ENCODE measurements at regions not wholly inside any gene's neighbourhood (a gene's known extent, or its start where the extent isn't known, plus 50 kb on each side); places are given as distances from the start of the nearest gene placed in this dataset.
A peak's percentile ranks its signal among the peaks of the same experiment; 100 is the strongest.
"Not testable (repeated sequence)": the region's sequence is repeated elsewhere in the genome, so short reads cannot be mapped to it uniquely, and the experiment has no call there.

DNA sequence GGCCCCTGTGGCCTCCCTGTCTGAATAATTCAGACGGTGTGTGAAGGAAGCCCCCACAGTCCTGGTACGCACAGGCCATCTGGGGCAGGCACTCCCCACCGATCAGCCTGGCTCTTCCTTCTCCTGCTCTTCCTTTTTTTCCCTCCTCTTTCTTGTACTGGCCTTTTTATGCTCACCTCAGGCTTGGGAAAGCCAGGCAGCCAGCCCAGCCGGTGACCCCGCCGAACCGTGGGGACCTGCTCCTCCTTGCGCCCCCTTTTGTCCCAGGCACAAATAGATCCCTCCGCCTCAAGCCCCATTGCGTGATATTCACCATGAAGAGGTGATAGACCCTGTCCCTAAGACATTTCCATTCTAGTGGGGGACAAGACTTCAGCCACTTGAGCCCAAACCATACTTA lies 80.2 kb upstream of the BRD7 start:
- DNase-seq, result no peak

DNA sequence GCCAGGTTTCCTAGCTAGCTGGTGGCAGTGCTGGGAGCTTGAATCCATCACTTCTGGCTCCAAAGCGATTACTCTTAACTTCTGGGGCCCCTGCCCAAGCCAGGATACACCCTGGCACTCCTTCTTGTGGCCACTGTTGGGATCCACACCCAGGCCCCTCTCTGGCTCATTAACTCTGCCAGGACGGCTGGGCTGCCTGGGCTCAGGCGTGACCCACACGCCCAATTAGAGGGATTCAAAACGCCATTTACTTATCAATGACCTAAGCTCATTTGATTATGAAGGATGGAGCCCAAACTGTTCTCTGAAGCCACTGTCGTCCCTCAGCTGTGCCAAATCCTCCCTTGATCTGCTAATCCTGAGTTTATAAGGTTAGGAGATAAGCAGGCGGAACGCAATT lies 79.7 kb upstream of the BRD7 start:
- no peak for DNase-seq

DNA sequence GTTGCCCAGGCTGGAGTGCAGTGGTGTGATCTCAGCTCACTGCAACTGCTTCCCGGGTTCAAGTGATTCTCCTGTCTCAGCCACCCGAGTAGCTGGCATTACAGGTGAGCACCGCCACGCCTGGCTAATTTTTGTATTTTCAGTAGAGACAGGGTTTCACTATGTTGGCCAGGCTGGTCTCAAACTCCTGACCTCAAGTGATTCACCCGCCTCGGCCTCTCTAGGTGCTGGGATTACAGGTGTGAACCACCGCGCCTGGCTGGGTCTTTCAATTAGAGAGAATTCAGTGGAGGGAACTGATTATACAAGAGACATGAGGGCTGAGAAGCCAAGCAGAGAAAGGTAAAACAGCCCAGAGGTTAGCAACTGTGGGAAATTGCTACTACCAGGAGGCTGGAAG lies 78.6 kb upstream of the BRD7 start:
- not testable (repeated sequence) for DNase-seq

DNA sequence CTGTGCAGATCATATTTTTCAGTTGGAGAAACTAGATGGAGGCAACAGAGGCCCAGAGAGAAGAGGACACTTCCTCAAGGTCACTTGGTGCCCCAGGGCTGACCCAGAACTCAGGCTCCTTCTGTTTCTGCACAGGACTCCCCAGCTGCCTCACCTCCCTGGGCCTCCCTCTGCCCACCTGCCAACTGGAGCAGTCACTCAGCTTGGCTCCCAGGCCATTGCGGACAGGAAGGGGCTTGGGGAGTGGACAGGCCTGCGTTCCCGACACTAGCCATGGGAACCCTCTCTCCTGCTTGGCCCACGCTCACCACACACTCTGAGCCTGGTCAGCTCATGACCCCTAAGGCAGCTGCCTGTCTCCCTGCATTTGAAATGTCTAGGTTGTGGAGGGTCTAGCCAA lies 78.1 kb upstream of the BRD7 start:
- no peak for DNase-seq

DNA sequence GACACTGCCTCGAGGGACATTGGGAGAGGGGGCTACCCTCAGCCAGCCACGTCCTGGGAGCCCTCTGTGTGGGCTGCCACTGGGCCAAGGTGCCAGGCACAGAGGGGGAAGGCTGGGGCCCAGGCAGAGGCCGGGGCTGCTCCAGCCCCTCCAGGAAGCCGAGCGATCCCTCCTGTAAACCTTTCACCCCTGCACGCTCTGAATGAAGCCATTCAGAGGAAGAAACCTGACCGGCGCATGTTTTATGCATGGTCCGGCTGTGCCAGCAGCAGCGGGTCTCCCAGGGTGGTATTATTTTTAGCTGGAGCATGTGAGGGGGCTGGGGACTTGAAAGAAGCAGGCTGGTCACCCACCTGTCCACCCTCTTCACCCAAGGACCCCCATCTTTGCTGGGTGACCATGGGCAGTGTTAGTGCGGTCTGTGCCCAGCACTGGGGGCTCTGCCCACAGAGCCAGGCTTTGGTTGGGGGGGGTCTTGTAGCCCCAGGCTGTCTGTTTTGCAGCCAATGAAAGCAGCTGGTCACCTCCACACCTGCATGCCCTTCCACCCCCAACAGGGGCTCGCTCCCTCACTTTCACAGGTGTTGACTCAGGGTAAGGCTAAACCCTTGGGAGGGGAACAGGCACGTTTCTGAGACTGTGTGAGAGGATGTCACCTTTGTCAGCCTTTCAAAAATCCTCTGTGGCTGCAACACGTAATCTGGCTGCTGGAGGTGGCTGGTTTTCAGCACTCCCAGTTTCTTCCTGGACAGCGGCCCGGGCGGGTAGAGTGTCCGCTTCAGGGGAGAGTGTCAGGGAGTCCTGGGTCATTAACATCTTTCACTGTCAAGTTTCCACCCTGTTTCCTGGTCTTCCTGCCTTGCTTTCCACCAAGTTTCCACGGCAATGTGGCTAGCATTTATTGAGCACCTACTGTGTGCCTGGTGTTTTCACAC lies 77.1 kb upstream of the BRD7 start:
- no peak for DNase-seq

GRCh38 chr16:50444526-50444925 lies 75.7 kb upstream of the BRD7 start:
- DNase-seq, result no peak

GRCh38 chr16:50442221-50442620 lies 73.4 kb upstream of the BRD7 start:
- DNase-seq, result no peak

- DNase-seq, result no peak
These were observed 72.8 kb upstream of the BRD7 start for GRCh38 chr16:50441486-50442157.

GRCh38 chr16:50440991-50441390 lies 72.2 kb upstream of the BRD7 start:
- no peak for DNase-seq

DNA sequence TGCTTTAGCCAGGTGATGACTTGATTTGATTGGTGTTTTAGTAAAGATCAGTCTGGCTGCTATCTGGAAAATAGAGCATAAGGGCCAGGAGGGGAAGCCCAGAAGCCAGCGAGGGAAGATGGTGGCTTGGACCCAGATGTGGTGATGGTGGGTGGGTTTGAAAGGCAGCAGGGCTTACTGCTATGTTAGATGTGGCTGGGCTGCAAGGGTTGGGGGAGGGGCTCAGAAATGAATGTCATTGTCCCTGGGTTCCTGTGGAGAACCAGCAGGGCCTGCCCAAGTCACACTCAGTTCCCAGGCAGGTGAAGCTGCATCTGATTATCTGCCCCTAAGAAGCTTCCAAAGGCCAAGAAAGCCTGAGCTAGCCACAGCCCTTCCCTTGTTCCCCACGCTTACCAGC lies 71.7 kb upstream of the BRD7 start:
- DNase-seq, result no peak

DNA sequence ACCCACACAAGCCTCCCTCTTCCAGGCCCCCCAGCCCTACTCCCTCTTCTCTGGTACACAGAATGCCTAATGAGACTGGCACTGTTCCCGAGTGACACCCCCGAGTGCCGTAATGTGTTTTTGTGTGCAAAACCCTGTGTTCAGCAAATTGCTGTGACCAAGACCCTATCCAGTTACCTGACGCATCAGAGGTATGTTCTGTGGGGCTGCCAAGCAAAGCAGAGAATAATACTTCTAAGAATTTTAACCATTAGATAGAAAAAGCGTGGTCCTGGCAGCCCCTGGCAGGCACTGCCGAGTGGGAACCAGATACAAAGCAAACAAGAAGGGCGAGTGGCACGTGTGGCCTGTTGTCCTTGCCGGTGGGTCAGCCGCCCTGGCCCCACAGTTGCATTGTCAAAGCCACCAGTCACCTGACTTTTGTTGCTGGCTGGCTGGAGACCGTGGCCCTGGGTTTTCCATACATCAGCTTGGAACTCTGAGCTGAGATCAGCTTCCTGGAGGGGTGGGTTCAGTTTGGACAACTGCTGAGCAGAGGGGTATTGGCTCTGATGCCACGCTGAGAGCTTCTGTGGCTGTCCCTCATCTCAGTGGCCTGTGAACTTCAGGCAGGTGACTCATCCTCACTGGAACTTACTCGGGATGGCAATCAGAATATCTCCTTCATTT lies 69.1 kb upstream of the BRD7 start:
- DNase-seq, result no peak

DNA sequence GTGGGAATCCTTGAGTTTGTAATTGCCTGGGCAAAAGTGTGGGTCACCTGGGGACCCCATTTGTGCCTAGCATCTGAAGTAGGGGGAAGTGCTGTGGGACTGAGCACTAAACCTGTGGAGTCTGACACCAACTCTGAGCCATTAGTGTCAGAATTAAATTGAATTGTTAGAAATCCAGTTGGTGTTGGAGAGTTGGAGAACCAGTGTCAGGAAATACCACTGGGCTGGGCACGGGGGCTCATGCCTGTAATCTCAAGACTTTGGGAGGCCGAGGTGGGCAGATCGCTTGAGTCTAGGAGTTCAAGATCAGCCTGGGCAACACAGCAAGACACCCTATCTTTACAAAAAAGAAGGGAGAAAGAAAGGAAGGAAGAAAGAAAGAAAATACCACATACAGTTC lies 67.5 kb upstream of the BRD7 start:
- no peak for DNase-seq

DNA sequence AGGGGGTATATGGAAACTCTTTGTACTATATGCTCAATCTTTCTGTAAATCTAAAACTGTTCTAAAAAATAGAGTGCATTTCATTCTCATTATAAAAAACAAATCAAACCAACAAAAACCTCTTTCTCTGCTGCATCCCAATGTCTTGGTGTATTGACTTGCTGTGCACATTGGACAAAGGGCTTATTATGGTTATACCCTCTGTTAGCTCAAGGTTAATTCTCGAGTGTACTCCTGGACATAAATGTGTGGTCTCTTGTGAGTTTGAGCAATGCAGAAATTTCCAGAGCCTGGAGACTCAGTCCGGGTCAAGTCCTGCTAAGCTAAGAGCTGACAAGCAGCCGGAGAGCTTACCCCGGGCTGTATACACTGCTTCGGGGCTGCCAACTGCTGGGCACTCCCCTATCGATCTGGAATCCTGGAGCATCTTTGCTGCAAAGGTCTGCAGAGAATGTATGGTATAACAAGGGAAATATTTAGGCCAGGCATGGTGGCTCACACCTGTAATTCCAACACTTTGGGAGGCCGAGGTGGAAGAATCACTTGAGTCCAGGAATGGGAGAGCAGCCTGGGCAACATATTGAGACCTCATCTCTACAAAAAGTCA lies 66.2 kb upstream of the BRD7 start:
- no peak for DNase-seq

DNA sequence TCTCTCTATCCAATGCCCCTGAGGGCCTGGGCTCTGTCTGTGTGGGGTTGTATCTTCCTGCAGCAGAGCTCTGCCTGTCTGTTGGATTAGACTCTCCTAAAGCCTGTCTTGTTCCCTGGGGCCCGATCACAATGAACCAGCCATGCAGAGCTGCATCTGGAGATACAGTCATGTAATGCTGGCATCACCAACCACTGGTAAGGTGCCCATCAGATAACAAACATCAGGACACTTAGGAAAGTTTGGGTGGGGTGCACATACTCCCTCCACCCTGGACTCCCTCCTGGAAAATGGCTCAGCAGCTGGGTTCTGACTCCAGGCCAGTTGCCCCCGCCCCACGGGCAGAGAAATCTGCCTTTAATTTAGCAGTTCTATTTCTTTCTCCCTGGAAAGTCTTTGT lies 61.3 kb upstream of the BRD7 start:
- DNase-seq, result no peak

GRCh38 chr16:50428742-50429141 lies 60.0 kb upstream of the BRD7 start:
- DNase-seq, result no peak

GRCh38 chr16:50428116-50428515 lies 59.3 kb upstream of the BRD7 start:
- DNase-seq, result peak; percentile 25

DNA sequence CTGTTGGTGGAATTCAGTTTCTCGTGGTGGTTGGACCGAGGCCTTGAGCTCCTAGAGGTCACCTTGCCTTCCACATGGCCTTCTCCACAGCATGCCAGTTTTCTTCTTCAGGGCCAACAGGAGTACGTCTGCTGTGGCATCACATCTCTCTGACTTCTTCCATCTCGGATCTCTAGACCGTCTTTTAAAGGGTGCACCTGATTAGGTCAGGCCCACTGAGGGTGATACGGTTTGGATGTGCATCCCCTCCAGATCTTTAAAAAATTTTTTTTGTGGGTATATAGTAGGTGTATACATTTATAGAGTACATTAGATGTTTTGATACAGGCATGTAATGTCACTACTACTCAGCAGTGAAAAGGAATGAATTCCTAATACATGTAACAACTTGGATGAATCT lies 58.3 kb upstream of the BRD7 start:
- no peak for DNase-seq

- no peak for DNase-seq
These were observed 56.9 kb upstream of the BRD7 start for GRCh38 chr16:50425648-50426047.

- no peak for DNase-seq
These were observed 56.3 kb upstream of the BRD7 start for GRCh38 chr16:50425044-50425443.

DNA sequence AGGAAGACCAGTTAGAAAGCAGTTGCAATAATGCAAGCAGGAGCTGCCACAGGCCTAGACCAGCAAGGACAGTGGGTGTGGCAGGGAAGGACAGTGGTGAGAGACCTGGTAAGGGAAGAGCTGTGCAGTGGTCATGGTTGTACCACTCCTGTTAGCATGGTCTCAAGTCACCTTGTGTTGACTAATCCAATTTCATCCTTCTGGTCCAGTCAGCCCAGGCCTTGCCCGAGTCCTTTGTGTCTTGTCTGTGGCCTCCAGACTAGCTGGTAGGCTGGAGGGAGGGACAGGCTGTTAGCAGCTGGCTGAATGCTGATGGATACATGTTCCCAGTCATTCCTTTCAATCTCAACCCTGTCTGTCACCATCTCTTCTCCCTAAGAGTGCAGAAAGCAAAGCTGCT lies 54.1 kb upstream of the BRD7 start:
- DNase-seq, result no peak

DNA sequence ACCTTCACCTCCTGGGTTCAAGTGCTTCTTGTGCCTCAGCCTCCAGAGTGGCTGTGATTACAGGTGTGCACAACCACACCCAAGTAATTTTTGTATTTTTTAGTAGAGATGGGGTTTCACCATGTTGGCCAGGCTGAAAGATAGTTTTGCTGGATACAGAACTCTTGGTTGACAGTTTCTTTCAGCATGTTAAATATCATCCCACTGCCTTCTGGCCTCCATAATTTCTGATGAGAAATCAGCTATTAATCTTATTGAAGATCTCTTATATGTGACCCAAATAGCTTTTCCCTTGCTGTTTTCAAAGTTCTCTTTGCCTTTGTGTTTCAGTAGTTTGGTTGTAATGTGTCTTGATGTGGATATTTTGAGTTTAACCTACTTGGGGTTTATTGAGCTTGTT lies 50.3 kb upstream of the BRD7 start:
- no peak for DNase-seq
